ENCODE measurements at regions not wholly inside any gene's neighbourhood (a gene's known extent, or its start where the extent isn't known, plus 50 kb on each side); places are given as distances from the start of the nearest gene placed in this dataset.
A peak's percentile ranks its signal among the peaks of the same experiment; 100 is the strongest.

DNA sequence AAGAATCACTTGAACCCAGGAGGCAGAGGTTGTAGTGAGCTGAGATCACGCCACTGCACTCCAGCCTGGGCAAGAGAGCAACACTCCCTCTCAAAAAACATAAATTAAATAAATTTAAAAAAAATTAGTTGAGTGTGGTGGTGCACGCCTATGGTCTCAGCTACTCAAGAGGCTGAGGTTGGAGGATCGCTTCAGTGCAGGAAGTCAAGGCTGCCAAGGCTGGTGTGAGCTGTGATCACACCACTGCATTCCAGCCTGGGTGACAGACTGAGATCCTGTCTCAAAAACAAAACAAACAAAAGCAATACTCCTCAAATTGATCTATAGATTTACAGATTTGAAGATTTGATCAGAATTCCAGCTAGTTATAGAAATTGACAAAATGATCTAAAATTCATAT lies 92.7 kb upstream of the RESF1 start:
- no peak for DNase-seq

- no peak for DNase-seq
These were observed 94.2 kb upstream of the RESF1 start for GRCh38 chr12:31865023-31865422.

DNA sequence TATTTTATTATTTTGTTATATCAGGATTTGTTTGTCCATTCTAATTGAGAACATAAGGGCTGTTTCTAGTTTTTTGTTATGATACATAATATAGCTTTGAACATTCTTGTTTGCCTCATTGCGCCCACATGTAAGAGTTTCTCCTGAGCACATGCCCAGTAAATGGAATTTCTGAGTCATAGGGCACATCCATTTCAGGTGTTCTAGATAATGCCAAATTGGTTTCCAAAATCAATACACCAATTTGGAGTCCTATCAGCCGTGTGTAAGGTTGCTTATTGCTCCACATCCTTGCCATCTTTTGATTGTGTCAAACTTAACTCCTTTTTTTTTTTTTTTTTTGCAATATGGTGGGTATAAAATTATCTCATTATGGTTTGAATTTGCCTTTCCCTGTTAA lies 97.9 kb upstream of the RESF1 start:
- no peak for DNase-seq

DNA sequence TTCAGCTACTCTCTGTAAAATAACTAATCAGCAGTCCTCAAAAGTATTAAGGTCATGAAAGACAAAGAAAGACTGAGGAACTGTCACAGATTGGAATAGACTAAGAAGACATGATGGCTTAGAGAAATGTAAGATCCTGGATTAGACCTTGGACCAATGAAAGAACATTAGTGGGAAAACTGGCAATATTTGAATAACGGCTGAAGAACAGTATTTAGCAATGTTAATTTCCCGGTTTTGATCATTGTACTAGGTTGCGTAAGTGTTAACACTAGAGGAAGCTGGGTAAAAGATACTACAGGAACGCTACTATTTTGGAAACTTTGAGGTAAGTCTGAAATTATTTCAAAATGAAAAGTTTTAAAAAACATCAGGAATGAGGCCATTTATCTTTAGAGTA lies 98.8 kb upstream of the RESF1 start:
- no peak for DNase-seq

GRCh38 chr12:31859232-31859977 lies 99.8 kb upstream of the RESF1 start:
- DNase-seq, result peak; percentile 10

- DNase-seq, result no peak
These were observed 103.8 kb upstream of the RESF1 start for GRCh38 chr12:31855427-31855826.

DNA sequence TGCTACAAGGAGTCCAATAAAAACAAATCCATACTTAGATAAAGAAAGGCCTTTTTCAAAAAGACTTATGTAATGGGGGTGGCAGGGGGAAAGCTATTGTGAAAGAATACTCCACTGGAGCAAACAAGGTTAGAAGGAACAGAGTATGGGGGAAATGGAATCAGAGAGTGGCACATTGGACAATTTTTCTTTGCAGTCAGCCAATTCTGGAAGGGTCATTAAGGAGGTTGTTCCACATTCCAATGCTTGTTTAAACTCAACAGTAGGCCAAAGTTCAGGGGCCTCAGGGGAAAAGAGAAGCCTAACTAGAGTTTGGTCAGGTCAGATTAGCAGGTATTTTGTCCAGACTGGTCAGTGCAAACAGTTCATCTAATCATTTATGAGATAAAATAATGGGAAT lies 105.2 kb upstream of the RESF1 start:
- DNase-seq, result no peak

DNA sequence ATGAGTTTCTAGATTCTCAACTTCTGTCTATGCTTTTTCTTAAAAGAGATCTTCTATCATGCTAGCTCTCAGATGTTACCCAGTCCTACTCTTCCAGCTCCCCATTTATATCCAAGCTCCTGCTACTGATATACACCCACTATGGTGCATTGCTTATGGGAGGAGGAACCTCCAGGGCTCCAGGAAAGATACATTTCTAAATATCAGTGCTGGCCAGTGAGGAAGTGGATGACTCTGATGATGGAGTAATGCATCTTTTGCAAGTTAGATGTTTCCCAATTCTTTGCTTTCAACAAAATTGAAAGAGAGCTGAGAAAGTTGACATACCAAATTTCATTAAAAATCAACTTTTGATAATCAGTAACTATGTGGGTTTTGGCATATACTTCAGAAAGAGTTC lies 105.7 kb upstream of the RESF1 start:
- DNase-seq, result no peak

- DNase-seq, result no peak
These were observed 108.9 kb upstream of the RESF1 start for GRCh38 chr12:31850268-31850667.

DNA sequence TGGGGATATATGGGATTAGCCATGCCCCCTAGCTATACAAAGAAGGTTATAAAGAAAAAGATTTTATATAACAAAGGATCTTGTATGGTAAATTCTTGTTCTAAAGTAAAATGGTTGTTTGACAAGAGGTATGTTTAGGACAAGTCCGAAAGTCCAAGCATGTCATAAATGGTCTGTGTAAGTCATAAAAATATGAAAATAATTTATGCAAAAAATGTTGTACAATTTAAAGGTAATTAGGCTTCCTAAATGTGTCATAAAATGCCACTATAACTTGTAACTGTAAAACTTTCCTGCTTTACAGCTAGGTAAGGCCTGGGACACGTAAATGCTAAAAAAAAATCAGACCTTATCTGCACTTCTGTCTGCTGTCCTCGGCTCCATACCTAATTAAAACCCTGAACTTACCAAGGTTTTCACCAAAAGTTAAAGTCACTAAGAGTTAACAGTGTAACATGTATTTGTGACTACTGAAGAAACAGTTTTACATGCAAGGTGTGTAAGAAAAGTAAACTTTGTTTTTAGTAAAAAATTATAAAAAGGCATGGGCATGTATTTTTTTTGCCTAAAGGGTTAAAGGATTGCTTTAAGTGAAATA lies 110.0 kb upstream of the RESF1 start:
- no peak for DNase-seq

- DNase-seq, result no peak
These were observed 112.8 kb upstream of the RESF1 start for GRCh38 chr12:31846405-31846804.

GRCh38 chr12:31845613-31846322 lies 113.4 kb upstream of the RESF1 start:
- DNase-seq, result no peak

DNA sequence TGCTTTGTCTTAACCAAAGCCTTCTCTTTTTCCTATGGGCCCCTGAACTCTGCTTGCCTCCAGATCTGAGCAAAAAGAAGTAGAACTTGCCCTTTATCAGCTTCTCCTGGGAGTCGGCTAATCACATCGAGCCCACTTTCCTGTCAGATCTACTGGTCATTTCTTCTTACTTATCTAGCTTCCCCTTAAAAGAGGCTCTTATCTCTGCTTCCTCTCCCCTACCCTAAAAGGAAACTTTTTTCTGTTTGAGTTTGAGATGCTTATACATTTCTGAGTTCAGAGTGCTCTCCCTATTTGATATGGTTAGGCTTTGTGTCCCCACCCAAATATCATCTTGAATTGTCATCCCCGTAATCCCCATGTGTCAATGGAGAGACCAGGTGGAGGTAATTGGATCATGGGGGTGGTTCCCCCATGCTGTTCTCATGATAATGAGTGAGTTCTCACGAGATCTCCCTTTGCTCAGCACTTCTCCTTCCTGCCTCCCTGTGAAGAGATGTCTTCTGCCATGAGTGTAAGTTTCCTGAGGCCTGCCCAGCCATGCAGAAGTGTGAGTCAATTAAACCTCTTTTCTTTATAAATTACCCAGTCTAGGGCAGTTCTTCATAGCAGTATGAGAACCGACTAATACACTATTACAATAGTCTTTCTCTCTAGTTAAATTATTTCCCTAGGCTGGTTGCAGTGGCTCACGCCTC lies 114.7 kb upstream of the AMN1 start:
- DNase-seq, result no peak

DNA sequence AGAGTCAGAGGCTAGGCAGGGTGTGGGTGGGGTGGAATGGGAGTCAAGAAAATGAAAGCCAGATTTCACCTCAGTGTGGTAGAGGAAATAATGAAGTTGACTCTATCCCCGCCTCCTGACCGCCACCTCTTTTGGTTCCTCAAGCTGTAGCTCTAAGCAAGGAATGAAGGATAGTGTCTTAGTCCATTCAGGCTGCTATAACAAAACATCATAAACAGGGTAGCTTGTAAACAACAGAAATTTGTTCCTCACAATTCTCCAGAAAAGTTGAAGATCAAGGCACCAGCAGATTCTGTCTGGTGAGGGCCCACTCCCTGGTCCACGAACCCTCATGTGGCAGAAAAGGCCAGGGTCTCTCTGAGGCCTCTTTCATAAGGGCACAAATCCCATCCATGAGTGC lies 109.1 kb upstream of the AMN1 start:
- DNase-seq, result no peak

DNA sequence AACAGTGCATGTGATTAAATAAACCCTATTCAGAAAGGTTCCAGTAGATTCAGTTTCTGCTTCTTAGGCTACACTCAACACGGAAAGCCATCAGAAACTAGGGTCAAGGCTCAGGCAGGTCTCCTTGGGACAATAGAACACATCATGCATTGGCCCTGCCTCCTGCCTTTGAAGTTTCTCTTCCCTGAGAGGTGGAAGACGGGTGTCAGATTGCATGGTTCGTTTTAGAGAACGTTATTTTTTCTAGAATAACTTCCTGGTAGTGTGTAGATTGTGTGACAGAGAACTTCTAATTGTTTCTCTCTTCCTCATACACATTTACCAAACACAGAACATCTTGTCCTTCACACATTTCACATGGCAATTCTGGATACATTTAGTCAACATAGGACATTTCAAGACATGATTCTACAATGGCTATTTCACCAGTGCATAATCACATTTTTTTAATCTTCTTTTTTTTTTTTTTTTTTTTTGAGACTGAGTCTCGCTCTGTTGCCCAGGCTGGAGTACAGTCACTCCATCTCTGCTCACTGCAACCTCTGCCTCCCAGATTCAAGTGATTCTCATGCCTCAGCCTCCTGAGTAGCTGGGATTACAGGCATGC lies 106.6 kb upstream of the AMN1 start:
- no peak for DNase-seq

GRCh38 chr12:31834150-31834549 lies 105.3 kb upstream of the AMN1 start:
- no peak for DNase-seq

- DNase-seq, result peak; percentile 3
These were observed 104.2 kb upstream of the AMN1 start for GRCh38 chr12:31832740-31833729.

DNA sequence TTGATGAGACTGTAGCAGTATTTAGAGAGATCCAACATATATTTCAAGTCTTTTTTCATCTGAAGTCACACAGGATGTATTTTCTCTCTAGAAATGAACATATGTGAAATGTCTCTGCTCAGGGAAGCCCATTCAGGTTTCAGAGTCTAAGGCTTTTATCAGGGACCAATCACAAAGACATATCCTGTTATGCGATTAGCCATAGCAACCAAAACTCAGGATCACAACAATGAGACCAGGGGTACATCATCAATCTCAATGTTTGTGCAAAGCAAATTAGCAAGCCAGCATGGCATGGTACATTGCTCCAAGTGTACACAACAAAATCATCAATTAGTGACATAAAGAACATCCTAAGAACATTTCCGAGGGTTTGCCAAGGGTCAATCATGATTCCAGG lies 99.2 kb upstream of the AMN1 start:
- DNase-seq, result no peak

- DNase-seq, result no peak
These were observed 93.9 kb upstream of the AMN1 start for GRCh38 chr12:31822761-31823160.

- DNase-seq, result no peak
These were observed 92.7 kb upstream of the AMN1 start for GRCh38 chr12:31821484-31821883.

DNA sequence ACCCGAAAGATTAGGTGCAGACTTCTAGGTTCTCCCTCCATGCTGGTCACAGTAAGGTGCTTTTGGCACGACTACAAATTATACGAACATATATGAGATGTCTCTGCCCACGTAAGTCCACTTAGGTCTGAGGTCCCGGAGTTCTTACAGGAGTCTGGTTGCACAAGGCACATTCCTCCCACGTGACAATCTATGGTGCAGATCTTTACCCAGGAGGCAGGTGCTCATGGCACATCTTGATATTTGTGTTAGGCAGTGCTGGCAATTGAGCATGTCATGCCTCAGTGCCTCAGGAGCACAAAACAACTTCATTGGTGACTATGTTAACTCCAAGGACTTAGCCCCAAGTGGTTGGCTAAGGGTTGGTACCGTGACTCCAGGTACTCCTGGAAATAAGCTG lies 92.0 kb upstream of the AMN1 start:
- no peak for DNase-seq

GRCh38 chr12:31819427-31819826 lies 90.6 kb upstream of the AMN1 start:
- no peak for DNase-seq

Measured in stimulated activated CD4-positive, alpha-beta T cell treated with anti-CD3 and anti-CD28 coated beads, Interleukin-4, amount 100 ng/mL, for 1 hour (primary cell).